IPS-20b (cell line): ENCODE measurements at regions not wholly inside any gene's neighbourhood (a gene's known extent, or its start where the extent isn't known, plus 50 kb on each side); places are given as distances from the start of the nearest gene placed in this dataset.
A peak's percentile ranks its signal among the peaks of the same experiment; 100 is the strongest.

ENCODE experiments used
- H3K27ac ChIP-seq: one replicate; pipeline ENCODE4 v1.5.1; 2013; ENCODE audit warnings: low read length
- H3K27me3 ChIP-seq: 2 replicates; pipeline ENCODE4 v1.6.1; 2013; ENCODE audit warnings: mild to moderate bottlenecking, low read length, inconsistent platforms; ENCODE audit not compliant: insufficient read depth
- H3K36me3 ChIP-seq: 2 replicates; pipeline ENCODE4 v1.6.1; 2013; ENCODE audit warnings: low read depth, mild to moderate bottlenecking, inconsistent platforms, low read length, moderate library complexity; ENCODE audit not compliant: insufficient read depth
- H3K4me1 ChIP-seq: 2 replicates; pipeline ENCODE4 v1.6.1; 2013; ENCODE audit warnings: mild to moderate bottlenecking, control low read depth, inconsistent platforms, low read length, moderate library complexity; ENCODE audit not compliant: insufficient read depth
- H3K4me3 ChIP-seq: 2 replicates; pipeline ENCODE4 v1.5.1; 2013; ENCODE audit warnings: mild to moderate bottlenecking, low read length, inconsistent platforms
- H3K9ac ChIP-seq: 2 replicates; pipeline ENCODE4 v1.6.1; 2013; ENCODE audit warnings: low read depth, mild to moderate bottlenecking, inconsistent platforms, low read length, moderate library complexity
- H3K9me3 ChIP-seq: 2 replicates; pipeline ENCODE4 v1.6.1; 2013; ENCODE audit warnings: mild to moderate bottlenecking, low read depth, low read length, inconsistent platforms; ENCODE audit not compliant: insufficient read depth

DNA sequence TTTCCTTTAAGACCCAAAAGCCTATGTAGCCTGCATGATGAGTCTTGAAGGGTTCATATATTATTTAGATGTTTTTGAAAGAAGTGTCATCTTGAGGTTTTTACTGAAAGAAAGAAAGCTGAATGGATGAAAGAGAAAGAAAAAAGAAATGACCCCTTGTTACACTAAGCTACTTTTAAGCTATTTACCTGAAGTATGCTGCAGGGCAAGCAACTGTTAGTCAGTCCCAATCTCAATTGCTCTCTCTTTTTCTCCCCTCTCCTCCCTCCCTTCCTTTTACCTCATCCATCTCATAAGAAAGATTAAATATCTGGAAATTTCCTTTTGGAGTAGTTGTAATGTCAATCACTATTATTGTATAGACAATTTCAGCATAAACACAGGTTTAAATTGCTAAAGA is 512.4 kb downstream of the TMTC2 start:
- H3K9ac ChIP-seq = peak overlapping the region; percentile 54; the same call in 1 of the 2 replicates
- H3K36me3 ChIP-seq = no peaks in the 10 kb centered on the region
- peak overlapping the region; percentile 50 for H3K27ac ChIP-seq
- peaks cover 32% of the 10 kb centered on the region; the same call in 1 of the 2 replicates for H3K4me1 ChIP-seq
- no peaks in the 10 kb centered on the region for H3K9me3 ChIP-seq
- no peaks in the 10 kb centered on the region for H3K27me3 ChIP-seq
- peak overlapping the region; percentile 50; the same call in 1 of the 2 replicates for H3K4me3 ChIP-seq

DNA sequence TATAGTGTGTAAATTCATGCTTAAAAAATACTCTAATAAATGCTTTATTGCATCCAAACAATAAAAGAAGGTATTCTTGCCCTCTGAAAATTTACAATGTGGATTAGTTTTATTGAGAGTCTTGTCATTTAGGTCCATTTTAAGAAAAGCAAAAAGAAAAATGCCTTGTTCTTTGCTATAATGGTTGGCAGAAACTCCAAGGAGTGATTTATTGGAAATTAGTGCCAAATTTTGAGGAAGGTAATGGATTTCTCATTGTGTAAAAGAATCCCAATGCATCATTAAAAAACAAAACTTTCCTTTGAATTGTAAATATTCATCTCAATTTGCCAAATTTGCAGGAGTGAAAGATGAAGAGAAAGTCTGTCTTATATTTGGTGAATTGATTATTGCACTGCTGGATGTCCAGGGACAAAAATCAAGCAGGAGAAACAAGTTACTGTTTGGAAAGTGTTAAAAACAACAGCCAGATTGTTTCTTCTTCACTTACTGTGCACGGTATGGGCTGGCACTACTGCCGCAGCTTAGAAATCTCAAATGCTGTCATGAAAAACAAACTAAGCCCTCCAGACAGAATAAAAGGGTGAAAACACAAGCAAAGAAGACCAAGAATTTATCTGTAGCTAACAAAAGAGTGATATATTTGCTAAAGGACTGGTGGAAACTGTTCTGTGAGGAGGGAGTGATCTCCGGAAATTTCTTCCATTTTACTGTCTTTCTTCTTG is 511.7 kb downstream of the TMTC2 start:
- H3K4me3 ChIP-seq = peak overlapping the region; percentile 50; the same call in 1 of the 2 replicates
- peak overlapping the region; percentile 54; the same call in 1 of the 2 replicates for H3K9ac ChIP-seq
- no peaks in the 10 kb centered on the region for H3K27me3 ChIP-seq
- H3K36me3 ChIP-seq = no peaks in the 10 kb centered on the region
- no peaks in the 10 kb centered on the region for H3K9me3 ChIP-seq
- H3K4me1 ChIP-seq = peaks cover 32% of the 10 kb centered on the region; the same call in 1 of the 2 replicates
- H3K27ac ChIP-seq = peak overlapping the region; percentile 62

- Histone ChIP-seq H3K27ac (peak overlapping the region; percentile 62), H3K9ac (peak overlapping the region; percentile 54; the same call in 1 of the 2 replicates), H3K27me3 (no peaks in the 10 kb centered on the region), H3K9me3 (no peaks in the 10 kb centered on the region; the same call in 1 of the 2 replicates), H3K36me3 (no peaks in the 10 kb centered on the region), H3K4me3 (peak overlapping the region; percentile 50; the same call in 1 of the 2 replicates), H3K4me1 (peaks cover 32% of the 10 kb centered on the region; the same call in 1 of the 2 replicates)
Observed at GRCh38 chr12:83197483-83197914, 510.8 kb downstream of the TMTC2 start.

DNA sequence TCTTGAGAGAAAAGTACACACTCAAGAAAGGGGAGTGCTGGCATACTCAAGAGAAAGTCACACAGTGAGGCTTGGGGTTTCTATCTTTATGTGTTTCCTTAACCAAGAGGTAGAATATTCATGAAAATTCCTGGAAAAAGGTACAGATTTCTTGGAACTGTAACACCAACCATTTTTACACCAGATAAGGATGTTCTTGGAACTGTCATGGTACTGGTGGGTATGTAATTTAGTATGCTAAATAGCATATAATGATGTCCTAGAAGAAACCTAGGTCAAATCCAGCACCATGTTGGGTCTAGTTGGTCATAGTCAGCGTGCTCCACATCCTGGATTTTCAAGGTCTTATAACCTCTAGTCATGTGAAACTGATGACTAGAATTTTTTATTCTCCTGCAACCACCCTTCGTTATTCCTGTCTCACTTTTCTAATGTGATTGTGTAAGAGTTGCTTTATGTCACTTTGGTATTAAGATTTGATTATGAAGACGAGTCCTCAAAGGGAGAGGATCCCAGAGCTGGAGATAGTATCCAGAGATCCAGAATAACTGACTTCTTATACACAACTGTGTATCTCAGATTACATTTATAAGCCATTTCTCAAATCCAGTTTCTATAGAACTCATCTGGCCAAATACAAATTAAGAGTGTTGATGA is 510.1 kb downstream of the TMTC2 start:
- H3K4me3 ChIP-seq = peak overlapping the region; percentile 50; the same call in 1 of the 2 replicates
- H3K9me3 ChIP-seq = no peaks in the 10 kb centered on the region; the same call in 1 of the 2 replicates
- H3K4me1 ChIP-seq = peaks cover 32% of the 10 kb centered on the region; the same call in 1 of the 2 replicates
- peak overlapping the region; percentile 62 for H3K27ac ChIP-seq
- H3K36me3 ChIP-seq = no peaks in the 10 kb centered on the region
- peak overlapping the region; percentile 49; the same call in 1 of the 2 replicates for H3K9ac ChIP-seq
- H3K27me3 ChIP-seq = no peaks in the 10 kb centered on the region

DNA sequence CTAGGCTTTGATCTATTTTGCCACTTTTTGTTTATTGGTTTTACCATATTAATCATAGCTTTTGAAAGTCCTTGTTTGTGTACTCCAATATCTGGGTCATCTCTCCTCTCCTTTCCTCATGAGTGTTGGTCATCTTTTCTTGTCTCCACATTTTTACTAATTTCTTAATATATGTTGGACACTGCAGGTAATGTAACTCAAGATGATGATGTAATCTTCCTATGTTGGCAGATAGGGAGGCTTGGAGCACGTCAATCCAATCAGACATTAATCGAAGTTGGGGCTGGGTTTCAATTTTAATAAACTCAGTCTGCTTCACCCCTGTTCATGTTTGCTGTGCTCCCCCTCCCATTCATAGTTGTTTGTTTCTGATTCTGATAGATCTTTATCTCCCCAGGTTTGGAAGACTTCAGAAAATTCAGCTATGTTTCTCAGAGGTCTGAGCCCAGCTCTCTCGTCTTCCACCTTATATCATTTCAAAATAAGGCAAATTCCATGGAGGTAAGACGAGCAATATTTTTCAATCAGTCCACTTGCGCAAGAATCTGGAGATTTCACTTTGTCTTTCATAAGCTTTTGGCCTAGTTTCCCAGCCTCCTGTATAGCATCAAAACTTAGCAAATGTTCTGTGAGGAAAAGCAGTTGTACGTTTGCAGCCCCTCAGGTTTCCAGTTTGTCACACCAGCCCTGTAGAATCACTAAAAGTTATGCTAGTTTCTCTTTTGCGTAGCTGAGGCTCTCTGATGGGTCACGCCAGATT is 504.1 kb downstream of the TMTC2 start:
- H3K9ac ChIP-seq = no peak overlapping the region
- no peak overlapping the region for H3K4me3 ChIP-seq
- no peaks in the 10 kb centered on the region; the same call in 1 of the 2 replicates for H3K9me3 ChIP-seq
- no peaks in the 10 kb centered on the region for H3K36me3 ChIP-seq
- no peak overlapping the region for H3K27ac ChIP-seq
- no peaks in the 10 kb centered on the region for H3K27me3 ChIP-seq
- H3K4me1 ChIP-seq = no peaks in the 10 kb centered on the region

DNA sequence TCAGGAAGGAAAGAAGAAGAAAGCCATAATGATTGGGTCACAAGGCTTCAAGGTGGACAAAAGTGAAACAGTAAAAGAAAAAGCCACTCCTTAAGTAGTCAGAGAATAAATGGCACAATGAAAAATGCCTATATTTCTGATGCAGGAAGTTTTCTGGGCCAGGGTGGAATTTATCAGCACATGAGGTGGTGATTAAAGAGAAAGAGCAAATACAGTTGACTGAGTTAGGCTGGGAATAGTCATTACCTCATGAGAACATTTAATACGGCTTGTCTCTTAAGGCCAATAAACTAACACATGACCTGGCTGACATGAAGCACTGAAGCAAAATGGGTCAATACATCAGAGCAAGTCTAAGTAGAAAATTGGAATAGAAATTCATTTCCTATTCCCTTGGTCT is 499.7 kb downstream of the TMTC2 start:
- H3K4me3 ChIP-seq = no peak overlapping the region
- no peaks in the 10 kb centered on the region for H3K4me1 ChIP-seq
- no peak overlapping the region for H3K27ac ChIP-seq
- no peaks in the 10 kb centered on the region for H3K36me3 ChIP-seq
- H3K9ac ChIP-seq = no peak overlapping the region
- no peaks in the 10 kb centered on the region for H3K27me3 ChIP-seq
- H3K9me3 ChIP-seq = no peaks in the 10 kb centered on the region

DNA sequence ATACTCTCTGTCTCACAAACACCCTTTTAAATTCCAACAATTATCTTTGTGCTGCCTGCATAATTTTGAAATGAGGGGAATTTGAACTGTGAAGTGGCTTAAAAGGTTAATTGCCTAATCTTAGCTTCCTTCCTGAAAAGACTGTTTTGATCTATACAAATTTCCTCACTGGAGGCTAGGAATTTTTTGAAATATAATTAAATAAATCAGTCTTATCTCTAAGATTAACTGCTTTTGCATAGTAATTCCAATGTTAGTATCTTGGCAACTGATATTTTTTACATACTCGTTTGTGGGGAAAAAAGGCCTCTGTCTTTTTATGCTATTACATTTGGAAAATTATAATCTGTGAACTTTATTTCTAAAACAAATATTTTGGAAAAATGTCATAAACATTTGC is 498.5 kb downstream of the TMTC2 start:
- H3K36me3 ChIP-seq = no peaks in the 10 kb centered on the region
- H3K4me1 ChIP-seq = no peaks in the 10 kb centered on the region
- H3K27ac ChIP-seq = no peak overlapping the region
- no peak overlapping the region for H3K9ac ChIP-seq
- no peaks in the 10 kb centered on the region for H3K9me3 ChIP-seq
- no peak overlapping the region for H3K4me3 ChIP-seq
- H3K27me3 ChIP-seq = no peaks in the 10 kb centered on the region
